Keratinocyte (primary cell): ENCODE measurements at regions not wholly inside any gene's neighbourhood (a gene's known extent, or its start where the extent isn't known, plus 50 kb on each side); places are given as distances from the start of the nearest gene placed in this dataset.
"Not testable (repeated sequence)": the region's sequence is repeated elsewhere in the genome, so short reads cannot be mapped to it uniquely, and the experiment has no call there.

Source experiments
- DNase-seq: peaks from one replicate; pipeline ENCODE4 v3.0.0-alpha.2; 2011; ENCODE audit warnings: low read depth, missing footprints, low spot score
- FAIRE-seq: peaks from 2 replicates; lab custom pipeline; 2011; peaks lifted over from hg19 to GRCh38; lab: Jason Lieb, UNC
- H2AFZ ChIP-seq: 2 replicates; pipeline ENCODE4 v1.6.0; 2012; ENCODE audit warnings: low read length, control low read depth, inconsistent platforms; ENCODE audit not compliant: control insufficient read depth
- H3K27ac ChIP-seq: 2 replicates; pipeline ENCODE4 v1.5.1; 2011; ENCODE audit warnings: low read length; ENCODE audit not compliant: control insufficient read depth, insufficient read depth
- H3K27me3 ChIP-seq: 3 replicates; pipeline ENCODE4 v1.6.0; 2011; ENCODE audit warnings: low read length; ENCODE audit not compliant: control insufficient read depth, insufficient read depth; ENCODE audit errors: extremely low read depth
- H3K36me3 ChIP-seq, 2 experiments: 2 replicates in 1 of 2; 3 replicates in 1 of 2; pipeline ENCODE4 v1.5.1; 2011; ENCODE audit warnings: low read length in 2 of 2, mild to moderate bottlenecking in 1 of 2; ENCODE audit not compliant: control insufficient read depth in 2 of 2, insufficient read depth in 2 of 2; ENCODE audit errors: extremely low read depth in 1 of 2
- H3K4me1 ChIP-seq: 3 replicates; pipeline ENCODE4 v1.5.1; 2011; ENCODE audit warnings: low read length; ENCODE audit not compliant: control insufficient read depth, insufficient read depth; ENCODE audit errors: extremely low read depth
- H3K4me2 ChIP-seq: 3 replicates; pipeline ENCODE4 v1.6.0; 2011; ENCODE audit warnings: low read depth, low read length; ENCODE audit not compliant: control insufficient read depth, insufficient read depth; ENCODE audit errors: extremely low read depth
- H3K4me3 ChIP-seq, 3 experiments: fragments of 200-600 bp in 1 of 3; sonication (generic) in 1 of 3; 2 replicates in 2 of 3; 3 replicates in 1 of 3; pipeline ENCODE4 v1.5.1; 2011 to 2016; ENCODE audit warnings: low read length in 3 of 3, mild to moderate bottlenecking in 3 of 3, control low read depth in 2 of 3, inconsistent platforms in 1 of 3, low read depth in 1 of 3, mixed read lengths in 1 of 3, mixed run types in 1 of 3, moderate library complexity in 1 of 3; ENCODE audit not compliant: control insufficient read depth in 2 of 3, insufficient read depth in 2 of 3; ENCODE audit errors: extremely low read depth in 1 of 3
- H3K79me2 ChIP-seq: 2 replicates; pipeline ENCODE4 v1.6.0; 2012; ENCODE audit warnings: low read length; ENCODE audit not compliant: control insufficient read depth, insufficient read depth
- H3K9ac ChIP-seq: 3 replicates; pipeline ENCODE4 v1.6.0; 2011; ENCODE audit warnings: low read length; ENCODE audit not compliant: control insufficient read depth, insufficient read depth; ENCODE audit errors: extremely low read depth
- H3K9me1 ChIP-seq: 3 replicates; pipeline ENCODE4 v1.6.0; 2011; ENCODE audit warnings: low read length; ENCODE audit not compliant: control insufficient read depth, insufficient read depth; ENCODE audit errors: extremely low read depth
- H3K9me3 ChIP-seq: 2 replicates; pipeline ENCODE4 v1.5.1; 2012; ENCODE audit warnings: low read depth, low read length; ENCODE audit not compliant: control insufficient read depth
- H4K20me1 ChIP-seq: 3 replicates; pipeline ENCODE4 v1.6.0; 2011; ENCODE audit warnings: low read length; ENCODE audit not compliant: control insufficient read depth, insufficient read depth; ENCODE audit errors: extremely low read depth
- CTCF ChIP-seq, 3 experiments: IDR thresholded peaks in 1 of 3; conservative IDR thresholded peaks in 1 of 3; optimal IDR thresholded peaks in 1 of 3; 2 replicates in 2 of 3; 3 replicates in 1 of 3; pipeline versions ENCODE3 to v1.5.1; 2011; ENCODE audit warnings: low read length in 3 of 3, mild to moderate bottlenecking in 3 of 3, moderate library complexity in 2 of 3, control low read depth in 1 of 3, inconsistent platforms in 1 of 3; ENCODE audit not compliant: insufficient read depth in 2 of 3; ENCODE audit errors: extremely low read depth in 1 of 3
- EZH2 ChIP-seq: IDR thresholded peaks from one replicate; pipeline ENCODE4 v1.6.1; 2012; ENCODE audit warnings: inconsistent platforms, mild to moderate bottlenecking, low read length, moderate library complexity
- dilution Hi-C: fragments of 300-500 bp; cut with MboI; formaldehyde crosslinking; loops from one replicate; pipeline ENCODE4 v1.7.0; 2020; ENCODE audit warnings: low sequenced_read_pairs; ENCODE audit not compliant: extremely low pct_ligation_motif_present

DNA sequence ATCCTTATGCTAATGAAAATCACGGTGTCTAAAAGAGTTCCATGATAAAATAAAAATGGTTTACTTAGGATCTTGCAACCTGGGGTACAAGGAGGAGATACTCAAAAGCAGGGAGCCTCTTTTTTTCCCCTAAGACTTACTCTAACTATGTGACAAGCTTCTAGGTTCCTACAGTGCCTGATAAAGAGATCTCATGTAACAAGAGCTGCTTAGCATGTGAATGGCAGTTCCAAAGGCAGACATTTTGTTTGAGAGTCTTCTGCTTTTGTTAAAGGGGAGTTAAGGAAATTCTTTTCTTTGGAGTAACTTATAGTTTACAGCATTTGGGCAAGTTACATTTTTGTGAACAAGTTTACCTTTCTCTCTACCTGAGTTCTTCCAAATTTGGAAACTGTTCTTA, 945.8 kb upstream of the ADGRB3 start:
- Histone ChIP-seq H4K20me1 (no peaks in the 10 kb centered on the region), H3K27me3 (no peaks in the 10 kb centered on the region), H3K4me1 (no peaks in the 10 kb centered on the region), H3K27ac (no peak overlapping the region), H2AFZ (no peak overlapping the region), H3K4me3 (no peak overlapping the region), H3K4me2 (no peak overlapping the region), H3K36me3 (no peaks in the 10 kb centered on the region), H3K79me2 (no peaks in the 10 kb centered on the region), H3K9me3 (no peaks in the 10 kb centered on the region), H3K9me1 (no peaks in the 10 kb centered on the region), H3K9ac (no peak overlapping the region)
- dilution Hi-C loops = no loop called here
- no peak for FAIRE-seq
- no peak for TF ChIP-seq CTCF (optimal IDR thresholded peaks at IDR 0.05 in 1 of 3, IDR thresholded peaks at IDR 0.05 in 1 of 3, conservative IDR thresholded peaks at IDR 0.05 in 1 of 3; ENCODE audit: extremely low read depth in 1 of 3, insufficient read depth in 2 of 3, low read length in 3 of 3)
- TF ChIP-seq EZH2 = no peak
- DNase-seq = no peak

DNA sequence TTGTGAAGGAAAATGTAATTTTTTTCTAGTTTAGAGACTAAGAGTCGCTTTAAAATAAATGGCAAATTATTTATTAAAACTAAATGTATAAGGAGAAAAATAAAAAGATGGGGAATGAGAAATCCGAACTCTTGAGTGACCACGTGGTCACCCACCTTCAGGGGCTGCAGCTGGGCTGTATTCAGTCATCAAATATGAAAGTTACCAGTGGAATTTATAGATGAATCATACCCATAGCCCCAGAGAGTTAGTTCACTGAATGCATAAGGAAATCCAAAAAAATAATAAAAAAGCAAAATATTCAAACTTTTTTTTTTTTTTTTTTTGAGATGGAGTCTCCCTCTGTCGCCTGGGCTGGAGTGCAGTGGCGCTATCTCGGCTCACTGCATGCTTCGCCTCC, 947.7 kb upstream of the ADGRB3 start:
- DNase-seq (no peak), FAIRE-seq (no peak)
- H3K79me2 ChIP-seq = no peaks in the 10 kb centered on the region
- H3K27me3 ChIP-seq = no peaks in the 10 kb centered on the region
- no peaks in the 10 kb centered on the region for H3K9me1 ChIP-seq
- H3K36me3 ChIP-seq = no peaks in the 10 kb centered on the region
- dilution Hi-C loops = no loop called here
- no peak overlapping the region for H3K4me3 ChIP-seq
- H3K27ac ChIP-seq = no peak overlapping the region
- no peaks in the 10 kb centered on the region for H4K20me1 ChIP-seq
- H2AFZ ChIP-seq = no peak overlapping the region
- H3K4me2 ChIP-seq = no peak overlapping the region
- no peaks in the 10 kb centered on the region for H3K9me3 ChIP-seq
- H3K9ac ChIP-seq = no peak overlapping the region
- no peak for TF ChIP-seq CTCF (optimal IDR thresholded peaks at IDR 0.05 in 1 of 3, IDR thresholded peaks at IDR 0.05 in 1 of 3, conservative IDR thresholded peaks at IDR 0.05 in 1 of 3; ENCODE audit: extremely low read depth in 1 of 3, insufficient read depth in 2 of 3, low read length in 3 of 3)
- no peaks in the 10 kb centered on the region for H3K4me1 ChIP-seq

- H3K4me2 ChIP-seq, H3K9me1 ChIP-seq, dilution Hi-C loops, H3K36me3 ChIP-seq, H3K79me2 ChIP-seq, H3K9me3 ChIP-seq, H3K4me3 ChIP-seq, H3K4me1 ChIP-seq, H2AFZ ChIP-seq, FAIRE-seq, DNase-seq, H3K9ac ChIP-seq, H3K27me3 ChIP-seq, H4K20me1 ChIP-seq, H3K27ac ChIP-seq: not testable (repeated sequence)
These were observed 948.9 kb upstream of the ADGRB3 start for GRCh38 chr6:67686225-67686624.
